HG02970 (cell line): ENCODE measurements at regions not wholly inside any gene's neighbourhood (a gene's known extent, or its start where the extent isn't known, plus 50 kb on each side); places are given as distances from the start of the nearest gene placed in this dataset.

Source experiments
- ATAC-seq: cut with Tn5 transposase; IDR thresholded peaks from one replicate; pipeline ENCODE4 v1.9.1; 2021; ENCODE audit warnings: mild to moderate bottlenecking, moderate library complexity, moderate number of reproducible peaks; ENCODE audit not compliant: unreplicated experiment, low FRiP score

DNA sequence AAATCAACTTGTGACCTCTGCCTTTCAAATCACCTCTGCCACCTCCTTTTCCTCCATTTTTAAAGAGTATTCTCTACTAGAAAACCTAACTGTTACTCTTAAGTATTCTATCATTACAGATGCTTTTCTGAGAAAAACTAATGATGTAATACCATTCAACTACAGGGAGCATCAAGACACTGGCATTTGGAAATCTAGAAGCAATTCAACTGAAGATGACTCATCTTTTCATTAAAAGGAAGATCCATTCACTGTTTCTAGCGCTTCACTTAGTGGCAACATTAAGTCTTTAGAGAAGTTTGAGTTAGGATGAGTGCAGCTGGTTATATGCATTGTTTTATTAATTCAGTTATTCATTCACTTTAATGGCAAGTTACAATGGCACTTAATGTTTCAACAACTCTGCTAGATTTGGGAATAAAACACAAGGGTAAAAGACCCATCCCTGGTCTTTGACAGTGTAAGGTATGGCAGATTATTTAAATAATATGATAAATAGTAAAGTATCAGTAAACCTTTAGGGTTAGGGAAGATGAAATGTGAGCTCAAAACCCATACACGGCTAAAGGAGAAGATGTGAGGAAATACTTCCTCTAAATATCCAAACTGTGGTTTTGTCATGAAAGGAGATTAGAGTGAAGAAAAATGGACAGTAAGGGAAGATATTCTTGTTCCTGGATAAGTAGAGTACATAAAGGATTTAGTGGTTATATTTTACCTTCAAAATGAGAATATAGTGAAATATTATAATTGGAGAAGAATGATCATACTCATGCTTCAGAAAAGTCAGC lies 61.7 kb downstream of the KCNJ2 start:
- ATAC-seq, result no peak

DNA sequence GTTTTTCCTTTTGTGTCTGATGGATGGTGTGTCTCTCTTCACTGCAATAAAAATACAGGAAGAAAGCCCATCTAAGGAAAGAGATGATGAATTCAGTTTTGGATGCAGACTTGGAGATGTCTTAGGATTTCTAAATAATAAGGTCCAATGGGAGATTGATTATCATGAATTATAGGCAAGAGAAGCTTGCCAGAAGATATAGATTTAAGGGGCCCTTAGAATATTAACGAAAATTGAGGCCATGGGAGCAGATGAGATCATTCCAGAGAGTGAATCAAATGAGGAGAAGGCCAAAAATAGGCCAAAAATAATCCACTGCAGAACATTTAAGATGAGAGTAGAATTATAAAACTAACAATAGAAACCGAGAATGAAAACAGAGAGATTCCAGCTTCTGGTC lies 63.1 kb downstream of the KCNJ2 start:
- ATAC-seq, result no peak

DNA sequence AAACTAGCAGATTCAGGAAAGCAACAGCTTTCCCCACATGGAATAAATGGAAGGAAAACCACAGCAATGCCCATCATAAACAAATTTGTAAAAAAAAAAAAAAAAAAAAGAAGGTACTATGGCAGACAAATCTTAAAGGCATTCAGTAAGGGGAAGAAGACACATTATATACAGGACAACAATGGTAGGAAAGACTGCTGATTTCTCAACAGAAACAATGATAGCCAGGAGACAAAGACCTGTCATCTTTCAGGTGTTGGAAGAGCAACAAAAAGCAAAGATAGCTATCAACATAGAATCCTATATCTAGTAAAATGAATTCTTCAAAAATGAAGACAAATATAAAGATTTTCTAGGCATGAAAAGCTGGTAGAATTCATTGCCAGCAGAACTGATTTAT lies 65.9 kb downstream of the KCNJ2 start:
- ATAC-seq, result no peak

DNA sequence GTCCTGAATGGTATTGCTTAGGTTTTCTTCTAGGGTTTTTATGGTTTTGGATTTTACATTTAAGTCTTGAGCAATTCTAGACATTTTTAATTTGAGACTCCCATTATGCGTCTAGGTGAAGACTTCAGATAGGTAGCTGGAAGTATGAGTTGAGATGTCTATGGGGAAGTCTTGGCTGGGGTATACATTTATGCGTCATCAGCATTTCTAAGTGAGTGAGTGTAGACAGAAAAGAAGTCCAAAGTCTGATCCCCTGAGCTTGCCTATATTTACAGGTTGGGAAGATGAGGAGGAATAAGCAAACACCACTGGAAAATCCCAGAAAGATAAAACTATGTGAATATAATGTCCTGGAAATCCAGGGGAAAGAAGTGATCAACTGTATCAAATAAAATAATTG lies 68.9 kb downstream of the KCNJ2 start:
- ATAC-seq, result no peak

DNA sequence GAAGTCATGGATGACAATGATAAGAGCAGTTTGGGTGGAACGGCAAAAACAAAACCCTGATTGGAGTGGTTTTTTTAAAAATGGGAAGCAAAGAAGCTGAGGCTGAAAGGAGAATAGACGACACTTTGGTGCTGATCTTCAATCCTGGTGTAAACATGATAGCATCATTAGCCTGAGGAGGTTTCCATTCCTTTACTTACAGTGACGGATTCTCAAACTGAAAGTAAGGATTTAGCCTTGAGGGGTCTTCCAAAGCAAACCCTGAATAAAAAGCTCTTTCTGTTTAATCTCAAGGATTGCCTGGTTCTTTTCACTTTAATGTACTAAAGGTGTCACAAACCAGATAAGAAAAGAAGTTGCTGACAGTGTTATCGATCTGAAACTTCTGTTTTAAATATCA lies 69.3 kb downstream of the KCNJ2 start:
- no peak for ATAC-seq

DNA sequence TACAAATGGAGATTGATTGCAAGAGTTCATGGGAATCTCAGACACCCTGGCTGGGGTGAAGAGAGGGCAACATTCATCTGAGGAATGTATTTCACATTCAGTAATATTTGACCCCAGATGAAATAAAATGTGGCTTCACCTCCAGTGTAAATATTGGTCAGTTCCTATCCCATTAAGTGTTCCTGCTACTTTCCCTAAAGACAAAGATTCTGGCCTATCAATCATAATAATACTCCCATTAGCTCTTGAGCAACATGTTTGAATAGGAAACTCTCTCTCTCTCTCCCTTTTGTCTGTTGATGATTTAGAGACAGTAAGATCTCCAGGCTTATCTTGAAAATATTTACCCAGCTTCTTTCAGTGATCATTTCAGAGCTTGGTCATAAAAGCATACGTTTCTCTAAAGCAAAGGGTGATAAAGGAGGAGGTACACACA lies 70.1 kb downstream of the KCNJ2 start:
- no peak for ATAC-seq

DNA sequence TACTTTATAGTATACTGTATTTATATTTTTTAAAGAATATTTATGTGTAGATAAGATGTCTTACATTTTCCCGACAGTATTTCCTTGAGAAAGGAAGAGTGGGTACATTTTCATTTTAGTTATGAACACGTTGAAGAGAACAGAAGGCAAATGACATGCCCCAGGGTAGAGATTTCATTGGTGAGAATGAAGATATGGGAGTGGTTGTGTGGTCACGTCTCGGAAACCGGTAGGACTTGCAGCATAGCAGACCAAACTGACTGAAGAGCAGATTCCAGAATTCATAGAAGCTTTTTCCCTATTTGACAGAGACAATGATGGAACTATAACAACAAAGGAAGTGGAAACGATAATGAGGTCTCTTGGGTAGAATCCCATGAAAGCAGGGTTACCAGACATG lies 71.7 kb downstream of the KCNJ2 start:
- no peak for ATAC-seq

DNA sequence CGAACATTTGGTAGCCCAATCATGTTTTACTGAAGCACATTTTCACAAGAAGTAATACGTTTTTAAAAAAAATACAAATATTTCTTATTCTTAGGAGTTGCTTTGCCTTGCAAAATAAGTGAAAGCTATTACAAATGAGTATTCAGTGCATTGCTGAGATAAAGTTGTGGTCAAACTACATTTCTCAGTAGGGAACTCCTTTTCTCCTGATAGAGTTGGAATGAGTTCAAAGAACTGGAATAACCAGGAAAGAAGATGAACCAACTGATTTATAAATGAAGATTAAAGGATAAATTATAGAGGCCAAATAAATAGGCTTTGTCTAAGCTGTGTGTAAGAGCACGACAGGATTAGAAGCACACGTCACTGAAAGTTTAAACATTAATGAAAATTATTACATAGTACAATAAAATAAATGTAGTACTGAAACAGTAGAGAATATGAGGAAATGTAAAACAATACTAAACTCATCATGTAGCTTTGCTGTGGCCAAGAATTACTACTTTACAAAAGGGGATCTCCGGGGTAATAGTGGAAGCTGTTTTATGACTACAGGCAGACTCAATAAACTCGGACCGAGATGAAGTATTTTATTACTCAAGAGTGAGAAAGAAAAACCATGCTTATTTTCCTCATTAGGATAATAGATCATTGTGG lies 73.6 kb downstream of the KCNJ2 start:
- ATAC-seq, result no peak

DNA sequence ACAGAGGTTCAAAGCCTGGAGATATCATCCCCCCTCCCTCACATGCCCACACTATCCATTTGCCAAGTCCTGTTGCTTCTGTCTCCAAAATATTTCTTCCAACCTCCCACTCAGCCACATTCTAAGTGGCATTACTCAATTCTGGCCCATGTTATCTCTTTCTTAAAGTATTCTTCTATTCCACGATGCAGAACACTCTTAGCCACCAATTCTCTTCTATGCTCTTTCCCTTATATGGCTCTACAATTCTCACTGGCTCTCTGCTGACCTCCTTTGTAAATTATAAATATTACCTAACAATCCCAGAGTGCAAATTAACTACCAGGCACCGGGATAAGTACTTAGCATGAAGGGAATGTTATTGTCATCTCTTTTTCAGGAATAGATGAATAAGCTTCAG lies 82.4 kb downstream of the KCNJ2 start:
- ATAC-seq, result no peak

DNA sequence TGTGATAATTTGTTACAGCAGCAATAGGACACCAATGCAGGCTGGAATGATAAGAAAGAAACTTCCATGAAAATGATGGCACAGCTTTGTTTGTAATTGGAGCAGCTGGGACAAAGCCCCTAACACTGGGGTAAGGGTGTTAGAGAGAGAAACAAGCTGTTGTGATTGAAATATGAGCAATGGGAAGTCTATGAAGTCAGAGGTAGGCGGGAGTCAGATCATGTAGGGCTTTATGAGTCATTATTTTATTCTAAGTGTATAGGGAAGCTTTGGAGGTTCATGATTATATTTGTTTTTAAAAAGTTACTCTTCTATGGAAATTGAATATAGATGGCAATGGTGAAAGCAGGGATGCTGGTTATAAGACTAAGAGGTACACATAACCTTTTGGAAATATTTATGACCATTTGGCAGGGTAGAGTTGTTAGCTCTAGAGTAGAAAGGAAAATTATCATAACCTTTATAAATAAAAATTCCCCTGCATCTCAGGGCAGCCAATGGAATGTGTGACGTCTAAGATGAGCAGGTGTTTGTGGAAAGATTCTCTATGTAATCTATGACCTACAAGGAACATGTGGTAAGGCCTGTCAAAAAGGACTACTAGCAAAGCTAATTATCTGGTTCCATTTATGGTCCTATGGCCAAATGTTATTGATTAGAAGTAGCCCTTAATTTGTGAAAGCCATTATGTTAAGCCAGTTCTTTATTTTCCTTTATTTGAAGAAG lies 85.6 kb downstream of the KCNJ2 start:
- no peak for ATAC-seq

DNA sequence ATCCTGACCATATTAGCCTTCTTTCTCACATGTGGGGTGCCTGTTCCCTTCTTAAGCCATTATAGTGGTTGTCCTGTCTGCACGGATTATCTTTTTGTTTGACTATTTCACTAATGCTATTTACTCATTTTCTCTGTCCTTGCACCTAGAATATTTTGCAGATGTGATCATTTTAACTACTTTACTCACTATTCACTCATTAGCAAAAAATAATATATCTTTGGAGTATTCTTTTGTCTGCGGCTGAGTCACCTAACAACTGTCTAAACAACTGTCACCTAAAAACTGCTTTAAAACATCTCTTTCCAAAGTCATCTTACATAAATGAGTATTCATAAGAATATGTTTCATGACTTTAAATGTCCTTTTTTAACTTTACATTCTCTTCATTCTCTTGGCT lies 87.4 kb downstream of the KCNJ2 start:
- ATAC-seq, result no peak

DNA sequence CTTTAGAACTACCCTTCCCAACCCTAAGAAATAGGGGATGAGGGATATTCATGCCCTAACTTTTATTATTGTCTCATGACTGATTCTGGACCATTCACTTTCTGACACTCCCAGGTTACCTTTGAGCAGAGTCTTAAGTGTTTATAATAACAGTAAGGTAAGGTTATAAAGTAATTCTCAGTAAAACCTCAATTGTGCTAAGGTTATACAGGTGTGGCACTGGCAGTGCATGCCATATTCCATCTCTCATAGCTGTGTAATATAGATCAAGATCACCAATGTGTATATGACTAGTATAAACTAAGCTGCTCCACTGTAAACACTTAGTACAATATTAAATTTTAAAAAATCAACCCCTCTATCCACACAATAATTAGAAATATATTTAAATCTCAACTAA lies 89.1 kb downstream of the KCNJ2 start:
- no peak for ATAC-seq

DNA sequence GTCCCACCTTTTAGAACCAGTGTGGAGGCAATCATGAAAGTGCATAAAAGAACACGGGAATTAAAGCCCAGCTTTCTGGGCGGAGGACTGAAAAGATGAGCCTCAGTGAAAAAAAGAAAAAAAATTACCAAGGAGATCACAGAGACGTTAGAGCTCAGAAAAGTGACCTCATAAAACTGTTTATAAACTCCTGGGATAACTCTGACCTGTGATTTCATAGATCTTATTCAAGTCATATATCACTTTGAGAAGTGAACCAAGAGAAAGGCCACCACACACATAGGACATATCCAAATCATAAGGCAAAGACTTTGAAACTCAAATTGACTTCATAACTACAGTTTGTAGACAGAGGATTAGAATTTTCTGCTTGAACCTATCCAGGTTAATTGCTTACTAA lies 90.1 kb downstream of the KCNJ2 start:
- no peak for ATAC-seq

DNA sequence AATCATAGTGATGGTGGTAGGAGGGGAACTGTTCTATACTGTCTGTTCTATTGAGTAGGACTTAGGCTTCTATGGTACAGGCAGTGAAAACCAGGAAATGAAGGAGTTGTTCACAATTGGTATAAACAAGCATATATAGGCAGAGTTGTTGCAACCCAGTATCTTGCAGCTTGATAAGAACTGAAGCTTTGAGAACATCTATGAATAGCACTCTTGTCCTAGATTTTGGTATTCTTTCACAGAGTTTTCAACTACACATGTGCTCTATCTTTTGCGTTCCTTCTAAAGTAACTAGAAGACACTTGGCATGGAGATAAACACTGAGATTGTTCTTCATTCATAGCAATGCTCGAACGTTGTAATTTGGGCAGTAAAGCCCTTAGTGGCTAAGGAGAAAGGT lies 91.8 kb downstream of the KCNJ2 start:
- no peak for ATAC-seq

DNA sequence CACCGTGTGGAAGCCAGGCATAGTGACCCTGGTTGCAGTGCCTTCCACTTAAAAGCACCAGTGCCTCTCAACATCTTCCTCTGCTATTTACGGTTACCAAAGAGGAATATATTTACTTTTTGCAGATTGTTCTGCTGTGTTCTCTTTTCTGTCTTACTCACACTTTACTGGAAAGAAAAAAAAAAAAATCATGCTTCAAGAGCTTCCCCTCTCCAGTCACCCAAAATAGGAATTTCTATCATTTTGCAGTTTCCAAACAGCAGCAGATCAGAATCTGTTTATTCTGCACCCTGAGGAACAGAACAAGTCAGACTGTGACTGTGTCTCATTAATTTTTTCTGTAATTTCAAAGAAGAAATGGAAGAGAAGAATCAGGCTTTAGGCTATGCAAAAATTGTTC lies 96.1 kb downstream of the KCNJ2 start:
- ATAC-seq, result no peak

DNA sequence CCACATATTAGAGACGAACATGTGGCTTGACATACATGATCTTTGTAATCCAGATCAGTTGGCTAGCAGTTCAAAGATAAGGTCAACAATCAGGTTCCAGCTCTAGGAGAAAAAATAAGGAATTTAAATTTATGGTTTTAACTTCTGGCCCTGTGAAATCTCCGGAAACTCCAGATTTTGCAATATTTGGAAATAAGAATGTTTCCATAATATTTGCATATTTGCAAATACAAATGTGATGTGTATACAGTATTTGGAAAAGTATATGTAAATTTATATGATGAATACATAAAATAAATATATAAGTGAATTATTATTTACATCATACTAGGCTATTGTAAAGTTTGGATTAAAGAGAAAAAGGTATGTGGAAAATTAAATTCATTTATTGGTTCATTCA lies 97.1 kb downstream of the KCNJ2 start:
- ATAC-seq, result no peak

DNA sequence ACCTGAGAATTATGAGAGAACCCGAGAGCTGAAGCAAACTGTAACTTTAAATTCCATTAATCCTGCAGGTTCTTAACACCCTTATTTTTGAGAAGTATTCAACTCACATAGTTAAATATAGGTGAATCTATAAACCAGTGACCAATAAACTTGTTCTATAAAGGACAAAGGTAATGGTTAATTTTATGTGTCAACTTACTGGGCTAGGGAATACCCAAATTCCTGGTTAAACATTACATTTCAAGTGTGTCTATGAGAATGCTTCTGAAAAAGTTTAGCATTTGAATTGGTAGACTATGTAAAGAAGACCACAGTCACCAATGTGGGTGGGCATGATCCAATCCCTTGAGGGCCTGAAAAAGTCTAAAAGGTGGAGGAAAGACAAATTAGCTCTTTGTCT lies 99.1 kb downstream of the KCNJ2 start:
- no peak for ATAC-seq

DNA sequence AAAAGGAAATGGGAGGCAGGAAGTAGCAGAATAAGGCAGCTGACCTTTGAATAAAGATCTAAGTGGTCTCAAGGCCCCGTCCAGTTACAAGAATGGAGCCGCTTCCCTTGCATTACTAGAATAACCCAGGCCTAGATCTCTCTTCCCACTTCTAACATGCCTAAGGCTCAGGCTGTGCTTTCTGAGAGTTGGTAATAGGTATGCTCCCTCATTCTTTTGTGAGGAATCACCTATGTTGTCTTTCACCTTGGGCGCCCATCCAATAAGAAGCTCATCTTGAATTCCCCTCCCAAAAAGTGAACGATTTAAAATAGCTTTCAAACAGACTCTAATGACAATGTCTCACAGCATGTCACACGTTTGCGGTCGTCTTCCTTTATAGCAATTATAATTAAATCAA lies 101.2 kb downstream of the KCNJ2 start:
- no peak for ATAC-seq

DNA sequence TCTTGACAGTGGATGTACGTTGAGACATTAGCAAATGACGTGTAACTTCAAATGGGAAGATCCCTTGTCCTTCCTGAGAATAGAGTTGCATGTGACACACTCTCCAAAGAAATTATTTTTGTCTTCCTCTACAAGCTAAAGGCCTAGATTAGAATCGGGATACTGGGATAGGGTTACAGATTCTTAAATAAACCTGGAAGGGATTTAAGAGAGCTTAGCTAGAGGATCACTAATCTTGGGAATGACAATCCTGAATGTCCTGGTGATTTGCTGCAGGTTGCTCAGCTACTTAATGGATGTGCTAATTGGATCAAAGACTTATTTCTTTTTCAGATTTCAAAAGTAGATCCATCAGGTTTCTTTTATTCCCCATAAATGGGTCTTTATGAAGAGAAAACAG lies 101.9 kb downstream of the KCNJ2 start:
- ATAC-seq, result no peak

DNA sequence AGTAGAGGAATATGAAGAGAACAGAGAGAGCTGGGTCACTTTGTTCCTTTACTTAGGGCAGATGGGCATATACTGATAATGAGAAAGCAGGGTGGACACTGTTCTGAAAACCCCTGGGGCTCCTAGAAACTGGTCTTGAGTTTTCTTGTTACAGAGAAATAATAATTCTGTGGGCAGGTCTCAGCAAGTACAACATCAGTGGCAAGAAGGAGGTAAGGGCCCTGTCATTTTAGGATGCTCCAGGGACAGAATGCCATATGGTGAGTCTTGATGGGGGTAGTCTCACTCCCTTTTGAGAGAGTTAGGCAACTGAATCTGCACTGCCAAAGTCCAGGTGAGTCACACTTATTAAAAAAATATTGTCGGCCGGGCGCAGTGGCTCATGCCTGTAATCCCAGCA lies 102.3 kb downstream of the KCNJ2 start:
- ATAC-seq, result no peak

DNA sequence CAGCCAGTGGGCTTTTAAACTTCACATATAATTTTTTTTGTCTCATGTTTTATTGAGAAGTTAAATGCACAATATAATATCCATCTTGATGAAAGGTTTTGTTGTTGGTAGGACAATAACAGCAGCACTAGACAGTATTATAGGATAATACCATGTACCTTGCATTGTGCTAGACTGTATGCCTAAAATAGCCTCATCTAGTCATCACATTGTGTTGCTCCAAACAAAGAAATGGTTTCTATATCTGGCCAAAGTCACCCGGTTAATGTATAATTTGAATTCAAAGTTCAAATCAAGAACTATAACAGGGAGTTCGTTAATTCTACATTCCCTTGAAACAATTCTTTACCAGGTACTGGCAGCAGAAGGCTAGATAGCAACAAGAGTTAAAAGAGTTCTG lies 104.9 kb downstream of the KCNJ2 start:
- ATAC-seq, result no peak

DNA sequence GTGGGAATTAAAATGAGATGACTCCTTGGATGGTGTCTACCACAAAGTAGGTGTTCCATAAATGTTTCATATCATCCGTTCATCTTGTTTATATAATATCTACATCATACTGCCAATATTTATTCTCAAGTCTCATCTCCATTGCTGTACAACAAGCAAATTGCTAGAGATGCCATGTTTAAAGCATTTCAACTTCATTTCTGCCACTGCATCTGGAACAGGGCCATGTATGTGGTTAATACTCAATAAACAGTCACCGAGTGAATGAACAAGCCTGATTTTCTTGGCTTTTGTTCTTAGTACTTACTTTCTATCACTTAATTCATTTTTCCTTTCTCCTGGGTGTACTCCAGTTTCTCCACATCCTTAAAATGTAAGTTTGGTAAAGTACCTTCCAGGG lies 107.6 kb downstream of the KCNJ2 start:
- ATAC-seq, result no peak
